GM23338 (cell line): ENCODE measurements at regions not wholly inside any gene's neighbourhood (a gene's known extent, or its start where the extent isn't known, plus 50 kb on each side); places are given as distances from the start of the nearest gene placed in this dataset.
"Not testable (repeated sequence)": the region's sequence is repeated elsewhere in the genome, so short reads cannot be mapped to it uniquely, and the experiment has no call there.

Source experiments
- ATAC-seq: fragments of 200-7000 bp; cut with Tn5 transposase; 3 replicates; pipeline ENCODE4 v1.9.1; 2020
- DNase-seq: peaks from one replicate; pipeline ENCODE4 v3.0.0-alpha.2; 2015; ENCODE audit warnings: low spot score
- H2AFZ ChIP-seq: fragments of 200-600 bp; sonication (generic); 2 replicates; pipeline ENCODE4 v1.8.0; 2016; ENCODE audit warnings: antibody characterized with exemption, mild to moderate bottlenecking, moderate library complexity
- H3F3A ChIP-seq: fragments of 200-600 bp; sonication (generic); replicated peaks from 2 replicates; pipeline ENCODE4 v1.8.0; 2017; ENCODE audit warnings: antibody characterized with exemption, mixed run types, low read depth
- H3K27ac ChIP-seq: fragments of 200-600 bp; sonication (generic); 2 replicates; pipeline ENCODE4 v1.6.1; 2016; ENCODE audit warnings: low read depth
- H3K27me3 ChIP-seq: fragments of 200-600 bp; sonication (generic); 2 replicates; pipeline ENCODE4 v1.8.0; 2016; ENCODE audit warnings: mild to moderate bottlenecking, mixed run types, moderate library complexity; ENCODE audit not compliant: insufficient read depth
- H3K36me3 ChIP-seq: fragments of 200-600 bp; sonication (generic); 2 replicates; pipeline ENCODE4 v1.8.0; 2016; ENCODE audit warnings: mild to moderate bottlenecking; ENCODE audit not compliant: insufficient read depth
- H3K4me1 ChIP-seq: fragments of 200-600 bp; sonication (generic); 2 replicates; pipeline ENCODE4 v1.8.0; 2016; ENCODE audit warnings: mild to moderate bottlenecking, moderate library complexity; ENCODE audit not compliant: insufficient read depth
- H3K4me2 ChIP-seq: fragments of 200-600 bp; sonication (generic); 2 replicates; pipeline ENCODE4 v1.7.1; 2017; ENCODE audit warnings: mixed run types
- H3K4me3 ChIP-seq: fragments of 200-600 bp; sonication (generic); 2 replicates; pipeline ENCODE4 v1.6.1; 2016; ENCODE audit warnings: mixed run types
- H3K79me2 ChIP-seq: fragments of 200-600 bp; sonication (generic); replicated peaks from 2 replicates; pipeline ENCODE4 v1.8.0; 2017; ENCODE audit warnings: mild to moderate bottlenecking; ENCODE audit not compliant: insufficient read depth
- H3K9me2 ChIP-seq: fragments of 200-600 bp; sonication (generic); 2 replicates; pipeline ENCODE4 v1.8.0; 2017; ENCODE audit not compliant: insufficient read depth
- H4K20me1 ChIP-seq: fragments of 200-600 bp; sonication (generic); replicated peaks from 2 replicates; pipeline ENCODE4 v1.8.0; 2017; ENCODE audit warnings: mild to moderate bottlenecking; ENCODE audit not compliant: insufficient read depth
- H3K27ac Mint-ChIP-seq: 2 replicates; pipeline ENCODE4 v1.8.0; 2020; ENCODE audit warnings: inconsistent platforms, mild to moderate bottlenecking, moderate library complexity, mixed read lengths
- H3K27me3 Mint-ChIP-seq: 3 replicates; pipeline ENCODE4 v1.8.0; 2022; ENCODE audit warnings: low read depth, mild to moderate bottlenecking, moderate library complexity, mixed read lengths, inconsistent platforms; ENCODE audit not compliant: insufficient read depth, poor library complexity
- H3K36me3 Mint-ChIP-seq: 3 replicates; pipeline ENCODE4 v1.8.0; 2021; ENCODE audit warnings: low read depth, mild to moderate bottlenecking, inconsistent platforms, moderate library complexity, mixed read lengths
- H3K4me1 Mint-ChIP-seq: 3 replicates; pipeline ENCODE4 v1.8.0; 2020; ENCODE audit warnings: mild to moderate bottlenecking, inconsistent platforms, mixed read lengths
- H3K4me3 Mint-ChIP-seq: 3 replicates; pipeline ENCODE4 v1.8.0; 2021; ENCODE audit warnings: moderate library complexity, mild to moderate bottlenecking, inconsistent platforms, mixed read lengths
- H3K9me3 Mint-ChIP-seq: 3 replicates; pipeline ENCODE4 v1.8.0; 2020; ENCODE audit warnings: moderate library complexity, mild to moderate bottlenecking, inconsistent platforms, mixed read lengths
- EZH2phosphoT487 ChIP-seq: fragments of 200-600 bp; sonication (generic); IDR thresholded peaks from one replicate; pipeline ENCODE4 v1.8.1; 2018; ENCODE audit warnings: antibody characterized with exemption; ENCODE audit not compliant: unreplicated experiment
- NANOG ChIP-seq: IDR thresholded peaks from 2 replicates; pipeline ENCODE4 v1.6.1; 2016; ENCODE audit warnings: antibody characterized with exemption, borderline replicate concordance
- POLR2AphosphoS5 ChIP-seq: IDR thresholded peaks from 2 replicates; pipeline ENCODE4 v1.6.1; 2016; ENCODE audit warnings: antibody characterized with exemption, low read depth
- REST ChIP-seq: IDR thresholded peaks from one replicate; pipeline ENCODE4 v1.6.1; 2018; ENCODE audit warnings: antibody characterized with exemption; ENCODE audit not compliant: unreplicated experiment
- ZNF114 ChIP-seq: fragments of 250-450 bp; sonication (Bioruptor Pico); IDR thresholded peaks from 2 replicates; pipeline ENCODE4 v1.5.0; 2020; ENCODE audit warnings: mild to moderate bottlenecking, moderate library complexity
- TF ChIP-seq, protein P1 (sequence below): fragments of 250-450 bp; sonication (Bioruptor Pico); IDR thresholded peaks from 2 replicates; pipeline ENCODE4 v1.5.0; 2020; ENCODE audit warnings: mild to moderate bottlenecking, moderate library complexity

DNA sequence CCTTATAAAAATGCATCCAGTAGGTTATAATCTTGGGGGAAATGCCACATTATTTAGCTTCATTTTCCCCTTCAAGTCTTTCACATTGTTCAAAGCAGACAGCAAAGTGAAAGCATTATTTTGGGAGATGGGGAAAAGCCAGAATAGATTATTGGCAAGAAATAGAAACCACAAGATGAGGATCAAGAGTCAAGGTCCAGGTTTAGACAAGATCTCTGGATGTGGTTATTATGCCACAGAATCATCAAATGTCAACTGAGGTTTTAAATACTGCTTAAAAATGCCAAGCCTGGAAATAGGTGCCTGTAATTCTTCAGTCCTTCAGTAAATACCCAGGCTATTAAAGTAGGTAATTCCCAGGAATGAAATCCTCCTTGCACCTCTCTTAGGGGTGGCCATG is 65.1 kb upstream of the ALOX12 start:
- H2AFZ ChIP-seq = no peak overlapping the region
- no peaks in the 10 kb centered on the region for H3K79me2 ChIP-seq
- no peak overlapping the region for H3K4me3 ChIP-seq
- H3K9me3 Mint-ChIP-seq = peaks cover 60% of the 10 kb centered on the region
- H3F3A ChIP-seq = no peaks in the 10 kb centered on the region
- peaks cover 5% of the 10 kb centered on the region for H3K27me3 Mint-ChIP-seq
- no peak overlapping the region for H3K27ac ChIP-seq
- no peaks in the 10 kb centered on the region; the same call in 1 of the 2 replicates for H3K9me2 ChIP-seq
- no peaks in the 10 kb centered on the region for H3K36me3 ChIP-seq
- TF ChIP-seq REST (no peak), EZH2phosphoT487 (no peak), NANOG (no peak), ZNF114 (CRISPR knock-in tag) (no peak), POLR2AphosphoS5 (no peak)
- no peak overlapping the region for H3K4me2 ChIP-seq
- H3K36me3 Mint-ChIP-seq = peaks cover 44% of the 10 kb centered on the region
- H4K20me1 ChIP-seq = no peaks in the 10 kb centered on the region
- H3K4me1 ChIP-seq = no peaks in the 10 kb centered on the region
- no peak overlapping the region for H3K4me3 Mint-ChIP-seq
- DNase-seq = no peak
- no peak for ATAC-seq
- H3K27me3 ChIP-seq = no peaks in the 10 kb centered on the region
- H3K4me1 Mint-ChIP-seq = no peaks in the 10 kb centered on the region
- no peak overlapping the region for H3K27ac Mint-ChIP-seq

DNA sequence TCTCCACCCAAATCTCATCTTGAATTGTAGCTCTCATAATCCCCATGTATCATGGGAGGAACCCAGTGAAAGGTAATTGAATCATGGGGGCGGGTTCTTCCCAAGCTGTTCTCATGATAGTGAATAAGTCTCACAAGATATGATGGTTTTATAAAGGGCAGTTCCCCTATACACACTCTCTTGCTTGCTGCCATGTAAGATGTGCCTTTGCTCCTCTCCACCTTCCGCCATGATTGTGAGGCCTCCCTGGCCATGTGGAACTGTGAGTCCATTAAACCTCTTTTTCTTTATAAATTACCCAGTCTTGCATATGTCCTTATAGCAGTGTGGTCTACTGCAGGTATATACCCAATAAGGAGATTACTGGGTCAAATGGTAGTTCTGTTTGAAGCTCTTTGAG is 61.3 kb upstream of the ALOX12 start:
- not testable (repeated sequence) for H3K27ac ChIP-seq, H3K4me3 Mint-ChIP-seq, H3F3A ChIP-seq, H3K4me1 Mint-ChIP-seq, H3K27me3 ChIP-seq, H3K79me2 ChIP-seq, H3K36me3 ChIP-seq, H2AFZ ChIP-seq, H3K4me3 ChIP-seq, ATAC-seq, H3K27me3 Mint-ChIP-seq, H4K20me1 ChIP-seq, H3K4me2 ChIP-seq, DNase-seq, H3K4me1 ChIP-seq, H3K27ac Mint-ChIP-seq, H3K9me2 ChIP-seq
- H3K36me3 Mint-ChIP-seq = peaks cover 18% of the 10 kb centered on the region; the same call in 2 of the 3 replicates
- peaks cover 25% of the 10 kb centered on the region for H3K9me3 Mint-ChIP-seq

- Histone ChIP-seq H2AFZ (peak overlapping the region; percentile 82), H3K36me3 (no peaks in the 10 kb centered on the region), H3K27ac (no peak overlapping the region), H4K20me1 (no peaks in the 10 kb centered on the region), H3K27me3 (no peaks in the 10 kb centered on the region), H3K79me2 (no peaks in the 10 kb centered on the region), H3K4me3 (peak overlapping the region; percentile 36), H3K4me1 (peaks cover 6% of the 10 kb centered on the region), H3K4me2 (peak overlapping the region; percentile 50), H3F3A (no peaks in the 10 kb centered on the region), H3K9me2 (peaks cover 8% of the 10 kb centered on the region; the same call in 1 of the 2 replicates)
- no peak overlapping the region for H3K27ac Mint-ChIP-seq
- H3K4me1 Mint-ChIP-seq = peaks cover 8% of the 10 kb centered on the region
- peaks cover 15% of the 10 kb centered on the region; the same call in 2 of the 3 replicates for H3K36me3 Mint-ChIP-seq
- DNase-seq (peak; percentile 59), ATAC-seq (peak; percentile 66)
- peaks cover 5% of the 10 kb centered on the region for H3K27me3 Mint-ChIP-seq
- peaks cover 18% of the 10 kb centered on the region for H3K9me3 Mint-ChIP-seq
- H3K4me3 Mint-ChIP-seq = no peak overlapping the region
- TF ChIP-seq, protein P1, sequence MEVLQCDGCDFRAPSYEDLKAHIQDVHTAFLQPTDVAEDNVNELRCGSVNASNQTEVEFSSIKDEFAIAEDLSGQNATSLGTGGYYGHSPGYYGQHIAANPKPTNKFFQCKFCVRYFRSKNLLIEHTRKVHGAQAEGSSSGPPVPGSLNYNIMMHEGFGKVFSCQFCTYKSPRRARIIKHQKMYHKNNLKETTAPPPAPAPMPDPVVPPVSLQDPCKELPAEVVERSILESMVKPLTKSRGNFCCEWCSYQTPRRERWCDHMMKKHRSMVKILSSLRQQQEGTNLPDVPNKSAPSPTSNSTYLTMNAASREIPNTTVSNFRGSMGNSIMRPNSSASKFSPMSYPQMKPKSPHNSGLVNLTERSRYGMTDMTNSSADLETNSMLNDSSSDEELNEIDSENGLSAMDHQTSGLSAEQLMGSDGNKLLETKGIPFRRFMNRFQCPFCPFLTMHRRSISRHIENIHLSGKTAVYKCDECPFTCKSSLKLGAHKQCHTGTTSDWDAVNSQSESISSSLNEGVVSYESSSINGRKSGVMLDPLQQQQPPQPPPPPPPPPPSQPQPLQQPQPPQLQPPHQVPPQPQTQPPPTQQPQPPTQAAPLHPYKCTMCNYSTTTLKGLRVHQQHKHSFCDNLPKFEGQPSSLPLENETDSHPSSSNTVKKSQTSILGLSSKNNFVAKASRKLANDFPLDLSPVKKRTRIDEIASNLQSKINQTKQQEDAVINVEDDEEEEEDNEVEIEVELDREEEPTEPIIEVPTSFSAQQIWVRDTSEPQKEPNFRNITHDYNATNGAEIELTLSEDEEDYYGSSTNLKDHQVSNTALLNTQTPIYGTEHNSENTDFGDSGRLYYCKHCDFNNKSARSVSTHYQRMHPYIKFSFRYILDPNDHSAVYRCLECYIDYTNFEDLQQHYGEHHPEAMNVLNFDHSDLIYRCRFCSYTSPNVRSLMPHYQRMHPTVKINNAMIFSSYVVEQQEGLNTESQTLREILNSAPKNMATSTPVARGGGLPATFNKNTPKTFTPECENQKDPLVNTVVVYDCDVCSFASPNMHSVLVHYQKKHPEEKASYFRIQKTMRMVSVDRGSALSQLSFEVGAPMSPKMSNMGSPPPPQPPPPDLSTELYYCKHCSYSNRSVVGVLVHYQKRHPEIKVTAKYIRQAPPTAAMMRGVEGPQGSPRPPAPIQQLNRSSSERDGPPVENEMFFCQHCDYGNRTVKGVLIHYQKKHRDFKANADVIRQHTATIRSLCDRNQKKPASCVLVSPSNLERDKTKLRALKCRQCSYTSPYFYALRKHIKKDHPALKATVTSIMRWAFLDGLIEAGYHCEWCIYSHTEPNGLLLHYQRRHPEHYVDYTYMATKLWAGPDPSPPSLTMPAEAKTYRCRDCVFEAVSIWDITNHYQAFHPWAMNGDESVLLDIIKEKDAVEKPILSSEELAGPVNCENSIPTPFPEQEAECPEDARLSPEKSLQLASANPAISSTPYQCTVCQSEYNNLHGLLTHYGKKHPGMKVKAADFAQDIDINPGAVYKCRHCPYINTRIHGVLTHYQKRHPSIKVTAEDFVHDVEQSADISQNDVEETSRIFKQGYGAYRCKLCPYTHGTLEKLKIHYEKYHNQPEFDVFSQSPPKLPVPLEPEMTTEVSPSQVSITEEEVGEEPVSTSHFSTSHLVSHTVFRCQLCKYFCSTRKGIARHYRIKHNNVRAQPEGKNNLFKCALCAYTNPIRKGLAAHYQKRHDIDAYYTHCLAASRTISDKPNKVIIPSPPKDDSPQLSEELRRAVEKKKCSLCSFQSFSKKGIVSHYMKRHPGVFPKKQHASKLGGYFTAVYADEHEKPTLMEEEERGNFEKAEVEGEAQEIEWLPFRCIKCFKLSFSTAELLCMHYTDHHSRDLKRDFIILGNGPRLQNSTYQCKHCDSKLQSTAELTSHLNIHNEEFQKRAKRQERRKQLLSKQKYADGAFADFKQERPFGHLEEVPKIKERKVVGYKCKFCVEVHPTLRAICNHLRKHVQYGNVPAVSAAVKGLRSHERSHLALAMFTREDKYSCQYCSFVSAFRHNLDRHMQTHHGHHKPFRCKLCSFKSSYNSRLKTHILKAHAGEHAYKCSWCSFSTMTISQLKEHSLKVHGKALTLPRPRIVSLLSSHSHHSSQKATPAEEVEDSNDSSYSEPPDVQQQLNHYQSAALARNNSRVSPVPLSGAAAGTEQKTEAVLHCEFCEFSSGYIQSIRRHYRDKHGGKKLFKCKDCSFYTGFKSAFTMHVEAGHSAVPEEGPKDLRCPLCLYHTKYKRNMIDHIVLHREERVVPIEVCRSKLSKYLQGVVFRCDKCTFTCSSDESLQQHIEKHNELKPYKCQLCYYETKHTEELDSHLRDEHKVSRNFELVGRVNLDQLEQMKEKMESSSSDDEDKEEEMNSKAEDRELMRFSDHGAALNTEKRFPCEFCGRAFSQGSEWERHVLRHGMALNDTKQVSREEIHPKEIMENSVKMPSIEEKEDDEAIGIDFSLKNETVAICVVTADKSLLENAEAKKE (CRISPR knock-in tag) = no peak
Measured at GRCh38 chr17:6936370-6937028, 59.4 kb upstream of the ALOX12 start.
